PFSK-1 (cell line): ENCODE measurements at regions not wholly inside any gene's neighbourhood (a gene's known extent, or its start where the extent isn't known, plus 50 kb on each side); places are given as distances from the start of the nearest gene placed in this dataset.

ENCODE experiments used
- FOXP2 ChIP-seq: optimal IDR thresholded peaks from 2 replicates; pipeline ENCODE3; 2011; ENCODE audit warnings: borderline replicate concordance, control low read depth, inconsistent platforms; ENCODE audit not compliant: insufficient read depth; ENCODE audit errors: extremely low read length, extremely low read depth
- POLR2AphosphoS5 ChIP-seq: IDR thresholded peaks from 2 replicates; pipeline ENCODE4 v1.6.1; 2012; ENCODE audit warnings: low read depth, mild to moderate bottlenecking, control low read depth, low read length, moderate library complexity
- SIN3A ChIP-seq: IDR thresholded peaks from 2 replicates; pipeline ENCODE4 v1.6.1; 2012; ENCODE audit warnings: mild to moderate bottlenecking, low read length, moderate library complexity, borderline replicate concordance; ENCODE audit not compliant: insufficient read depth
- TAF1 ChIP-seq: IDR thresholded peaks from 2 replicates; pipeline ENCODE4 v1.6.1; 2012; ENCODE audit warnings: low read length, control low read depth, borderline replicate concordance; ENCODE audit not compliant: insufficient read depth
- TF ChIP-seq, protein P1 (sequence below), 2 experiments: IDR thresholded peaks; 2 replicates each; pipeline versions ENCODE4 v1.6.1 to v1.8.0; 2011 to 2012; ENCODE audit warnings: low read depth in 2 of 2, low read length in 2 of 2, control low read depth in 1 of 2, inconsistent platforms in 1 of 2, mild to moderate bottlenecking in 1 of 2, moderate library complexity in 1 of 2; ENCODE audit not compliant: insufficient read depth in 1 of 2

DNA sequence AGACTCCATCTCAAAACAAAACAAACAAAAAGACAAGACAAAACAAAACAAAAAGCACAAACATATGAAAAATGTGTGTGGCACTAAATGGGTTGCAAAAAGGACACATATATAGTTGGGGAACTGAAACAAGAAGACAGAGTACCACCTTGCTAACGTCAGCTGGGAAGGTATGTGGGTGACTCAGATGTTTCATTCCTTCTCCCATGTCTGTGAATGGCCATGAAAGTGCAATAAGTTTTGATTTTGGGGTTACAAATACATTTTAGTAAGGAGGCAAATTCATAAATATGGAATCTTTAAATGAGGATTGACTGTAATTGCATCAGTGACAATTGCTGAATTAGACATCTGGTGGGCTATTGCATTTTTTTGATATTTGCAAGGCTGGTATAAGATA, 81.6 kb upstream of the KLF4 start:
- TF ChIP-seq, protein P1, sequence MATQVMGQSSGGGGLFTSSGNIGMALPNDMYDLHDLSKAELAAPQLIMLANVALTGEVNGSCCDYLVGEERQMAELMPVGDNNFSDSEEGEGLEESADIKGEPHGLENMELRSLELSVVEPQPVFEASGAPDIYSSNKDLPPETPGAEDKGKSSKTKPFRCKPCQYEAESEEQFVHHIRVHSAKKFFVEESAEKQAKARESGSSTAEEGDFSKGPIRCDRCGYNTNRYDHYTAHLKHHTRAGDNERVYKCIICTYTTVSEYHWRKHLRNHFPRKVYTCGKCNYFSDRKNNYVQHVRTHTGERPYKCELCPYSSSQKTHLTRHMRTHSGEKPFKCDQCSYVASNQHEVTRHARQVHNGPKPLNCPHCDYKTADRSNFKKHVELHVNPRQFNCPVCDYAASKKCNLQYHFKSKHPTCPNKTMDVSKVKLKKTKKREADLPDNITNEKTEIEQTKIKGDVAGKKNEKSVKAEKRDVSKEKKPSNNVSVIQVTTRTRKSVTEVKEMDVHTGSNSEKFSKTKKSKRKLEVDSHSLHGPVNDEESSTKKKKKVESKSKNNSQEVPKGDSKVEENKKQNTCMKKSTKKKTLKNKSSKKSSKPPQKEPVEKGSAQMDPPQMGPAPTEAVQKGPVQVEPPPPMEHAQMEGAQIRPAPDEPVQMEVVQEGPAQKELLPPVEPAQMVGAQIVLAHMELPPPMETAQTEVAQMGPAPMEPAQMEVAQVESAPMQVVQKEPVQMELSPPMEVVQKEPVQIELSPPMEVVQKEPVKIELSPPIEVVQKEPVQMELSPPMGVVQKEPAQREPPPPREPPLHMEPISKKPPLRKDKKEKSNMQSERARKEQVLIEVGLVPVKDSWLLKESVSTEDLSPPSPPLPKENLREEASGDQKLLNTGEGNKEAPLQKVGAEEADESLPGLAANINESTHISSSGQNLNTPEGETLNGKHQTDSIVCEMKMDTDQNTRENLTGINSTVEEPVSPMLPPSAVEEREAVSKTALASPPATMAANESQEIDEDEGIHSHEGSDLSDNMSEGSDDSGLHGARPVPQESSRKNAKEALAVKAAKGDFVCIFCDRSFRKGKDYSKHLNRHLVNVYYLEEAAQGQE (IDR thresholded peaks at IDR 0.05; ENCODE audit: insufficient read depth in 1 of 2, low read depth in 2 of 2, low read length in 2 of 2), result no peak

DNA sequence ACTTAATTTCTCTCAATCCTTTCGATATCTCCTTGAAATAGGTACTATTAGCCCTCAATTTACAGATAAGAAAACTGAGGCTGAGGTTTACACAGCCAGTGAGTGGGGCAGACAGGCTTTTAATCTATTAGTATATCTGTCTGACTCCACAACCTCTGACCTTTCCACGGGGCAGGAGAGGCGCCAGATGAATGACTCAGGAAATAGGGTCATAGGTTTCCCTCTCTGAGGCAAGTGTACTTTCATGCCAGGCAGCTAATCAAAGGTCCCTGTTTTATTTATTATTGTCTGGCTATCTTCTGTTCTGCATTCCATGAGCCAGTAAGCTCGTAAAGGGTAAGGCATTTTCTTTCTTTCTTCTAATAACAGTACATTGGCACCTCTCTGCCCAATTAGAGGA, 79.6 kb upstream of the KLF4 start:
- TF ChIP-seq SIN3A (no peak), FOXP2 (no peak), TAF1 (no peak)
- TF ChIP-seq, protein P1 (IDR thresholded peaks at IDR 0.05; ENCODE audit: insufficient read depth in 1 of 2, low read depth in 2 of 2, low read length in 2 of 2), result no peak

DNA sequence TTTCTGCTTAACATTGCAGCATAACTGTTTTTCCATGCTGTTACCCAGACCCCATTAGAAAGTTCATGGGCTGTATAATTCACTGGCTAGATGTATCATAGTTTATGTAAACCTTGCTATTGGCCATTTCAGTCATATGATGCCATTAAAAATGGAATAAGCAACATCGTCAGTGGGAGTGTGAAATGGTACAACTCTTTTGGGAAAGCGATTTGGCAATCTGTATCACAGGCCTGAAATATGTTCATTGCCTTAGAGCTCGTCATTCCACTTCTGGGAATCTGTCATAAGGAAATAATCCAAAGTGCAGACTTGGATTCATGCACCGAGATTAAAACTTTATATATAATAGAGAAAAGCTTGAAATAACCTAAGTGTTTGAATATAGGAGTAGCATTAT, 77.9 kb upstream of the KLF4 start:
- no peak for TF ChIP-seq SIN3A
- no peak for TF ChIP-seq FOXP2
- no peak for TF ChIP-seq POLR2AphosphoS5
- TF ChIP-seq TAF1, result no peak
- TF ChIP-seq, protein P1 (IDR thresholded peaks at IDR 0.05; ENCODE audit: insufficient read depth in 1 of 2, low read depth in 2 of 2, low read length in 2 of 2), result no peak

DNA sequence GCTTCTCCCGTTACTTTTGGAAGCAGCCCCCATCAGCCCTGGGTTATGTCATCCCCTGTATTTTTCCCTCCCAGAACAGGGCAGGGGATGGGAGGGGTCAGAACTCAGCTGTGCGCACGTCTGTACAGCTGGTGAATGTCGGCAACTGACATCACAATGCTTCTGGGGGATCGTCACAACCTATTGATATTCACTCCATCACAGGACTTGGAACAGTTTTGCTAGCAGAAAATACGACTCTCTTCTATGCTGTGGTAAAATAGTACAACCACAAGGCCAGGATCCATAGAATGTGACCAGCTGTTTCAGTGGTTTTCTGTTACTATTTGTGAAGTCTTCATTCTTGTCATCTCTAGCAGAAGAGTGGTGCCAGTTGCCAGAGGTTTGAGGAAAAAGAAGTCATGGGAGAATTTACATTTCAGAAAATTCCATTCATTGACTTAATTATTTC, 77.1 kb upstream of the KLF4 start:
- no peak for TF ChIP-seq TAF1
- TF ChIP-seq FOXP2, result no peak
- TF ChIP-seq SIN3A, result no peak
- TF ChIP-seq, protein P1 (IDR thresholded peaks at IDR 0.05; ENCODE audit: insufficient read depth in 1 of 2, low read depth in 2 of 2, low read length in 2 of 2), result no peak
- TF ChIP-seq POLR2AphosphoS5, result no peak

DNA sequence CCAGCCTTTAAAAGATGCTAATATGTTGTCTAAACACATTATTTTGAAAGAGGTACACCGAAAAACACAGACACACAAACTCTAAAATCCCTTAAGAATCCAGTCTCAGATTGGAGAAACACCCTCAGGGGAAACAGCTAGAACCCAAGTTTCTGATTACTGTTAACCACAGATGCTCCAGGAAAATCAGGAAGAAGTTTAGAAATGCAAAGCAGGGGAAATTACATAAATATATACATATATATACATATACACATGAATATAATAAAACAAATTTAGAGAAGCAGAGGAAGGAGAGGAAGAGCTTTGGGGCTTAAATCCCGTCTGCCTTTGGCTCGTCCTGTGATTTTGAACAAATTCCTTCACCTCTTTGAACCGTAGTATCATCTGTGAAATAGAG, 73.2 kb upstream of the KLF4 start:
- no peak for TF ChIP-seq SIN3A
- no peak for TF ChIP-seq FOXP2
- TF ChIP-seq POLR2AphosphoS5, result no peak
- TF ChIP-seq, protein P1 (IDR thresholded peaks at IDR 0.05; ENCODE audit: insufficient read depth in 1 of 2, low read depth in 2 of 2, low read length in 2 of 2), result no peak
